Raji (cell line): ENCODE measurements at regions not wholly inside any gene's neighbourhood (a gene's known extent, or its start where the extent isn't known, plus 50 kb on each side); places are given as distances from the start of the nearest gene placed in this dataset.

Experiments
- POLR2A ChIP-seq: IDR thresholded peaks from 2 replicates; pipeline ENCODE4 v1.6.1; 2011; ENCODE audit warnings: low read depth, low read length, control low read depth; ENCODE audit not compliant: insufficient read depth

- TF ChIP-seq POLR2A: no peak
These were observed 280.2 kb downstream of the SEC14L1 start for GRCh38 chr17:77420804-77421629.

GRCh38 chr17:77421630-77421972 lies 280.8 kb downstream of the SEC14L1 start:
- TF ChIP-seq POLR2A: no peak

GRCh38 chr17:77422104-77422747 lies 281.5 kb downstream of the SEC14L1 start:
- TF ChIP-seq POLR2A: no peak

- TF ChIP-seq POLR2A: no peak
These were observed 282.0 kb downstream of the SEC14L1 start for GRCh38 chr17:77422748-77423113.

- no peak for TF ChIP-seq POLR2A
These were observed 283.1 kb downstream of the SEC14L1 start for GRCh38 chr17:77423589-77424451.

GRCh38 chr17:77424585-77425344 lies 284.0 kb downstream of the SEC14L1 start:
- no peak for TF ChIP-seq POLR2A

- TF ChIP-seq POLR2A: no peak
These were observed 284.6 kb downstream of the SEC14L1 start for GRCh38 chr17:77425348-77425747.

- no peak for TF ChIP-seq POLR2A
These were observed 285.2 kb downstream of the SEC14L1 start for GRCh38 chr17:77425791-77426641.

GRCh38 chr17:77426676-77427386 lies 286.1 kb downstream of the SEC14L1 start:
- TF ChIP-seq POLR2A: no peak

GRCh38 chr17:77427391-77427991 lies 286.7 kb downstream of the SEC14L1 start:
- TF ChIP-seq POLR2A: no peak

GRCh38 chr17:77428020-77428748 lies 287.4 kb downstream of the SEC14L1 start:
- TF ChIP-seq POLR2A: no peak

GRCh38 chr17:77428749-77429368 lies 288.1 kb downstream of the SEC14L1 start:
- TF ChIP-seq POLR2A: no peak
